Putamen (tissue), 1 donor: ENCODE measurements at regions not wholly inside any gene's neighbourhood (a gene's known extent, or its start where the extent isn't known, plus 50 kb on each side); places are given as distances from the start of the nearest gene placed in this dataset.
"Not testable (repeated sequence)": the region's sequence is repeated elsewhere in the genome, so short reads cannot be mapped to it uniquely, and the experiment has no call there.

Experiments used
- DNase-seq: peaks from one replicate; pipeline ENCODE4 v3.0.0-alpha.2; 2016; ENCODE audit warnings: low spot score

- DNase-seq, result no peak
Observed at GRCh38 chr2:167355821-167356220, 467.5 kb downstream of the XIRP2 start.

GRCh38 chr2:167353605-167354280 lies 465.5 kb downstream of the XIRP2 start:
- DNase-seq, result no peak

DNA sequence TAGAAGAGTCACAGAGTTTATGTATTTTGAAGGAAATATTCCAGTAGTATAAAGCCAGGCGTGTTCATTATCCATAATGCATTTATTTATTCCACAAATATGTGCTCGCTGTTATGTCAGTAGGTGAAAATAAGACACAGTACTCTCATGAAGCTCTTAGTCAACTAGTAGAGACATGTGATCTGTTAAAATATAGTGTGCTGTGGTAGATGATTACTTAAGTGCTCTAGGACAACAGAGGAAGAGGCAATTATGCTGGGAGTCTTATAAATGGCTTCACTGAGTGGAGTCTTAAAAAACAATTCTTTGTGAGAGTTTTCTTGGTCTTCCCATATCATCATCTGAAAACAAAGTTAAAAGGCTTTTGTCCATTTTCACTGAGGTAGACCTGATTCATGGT lies 457.3 kb downstream of the XIRP2 start:
- no peak for DNase-seq

DNA sequence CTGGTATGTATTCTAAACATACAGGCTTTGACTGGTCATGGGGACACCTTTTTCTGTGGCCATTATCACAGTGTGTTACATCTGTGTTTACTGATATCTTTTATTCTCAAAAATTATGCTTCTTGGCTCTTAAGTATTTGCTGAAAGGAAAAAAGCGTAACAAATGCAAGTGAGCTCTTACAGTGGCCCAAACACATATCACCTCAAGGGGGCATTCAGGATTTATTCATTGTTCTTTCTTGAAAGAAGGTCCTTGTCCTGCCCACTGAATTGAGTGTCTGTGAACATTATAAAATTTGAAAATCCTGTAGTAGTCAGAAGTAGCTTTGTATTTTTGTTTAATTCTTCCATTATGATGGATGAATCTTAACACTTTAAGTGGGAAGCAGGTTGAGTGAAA lies 454.5 kb downstream of the XIRP2 start:
- DNase-seq, result no peak

GRCh38 chr2:167340322-167340721 lies 452.0 kb downstream of the XIRP2 start:
- DNase-seq, result no peak

DNA sequence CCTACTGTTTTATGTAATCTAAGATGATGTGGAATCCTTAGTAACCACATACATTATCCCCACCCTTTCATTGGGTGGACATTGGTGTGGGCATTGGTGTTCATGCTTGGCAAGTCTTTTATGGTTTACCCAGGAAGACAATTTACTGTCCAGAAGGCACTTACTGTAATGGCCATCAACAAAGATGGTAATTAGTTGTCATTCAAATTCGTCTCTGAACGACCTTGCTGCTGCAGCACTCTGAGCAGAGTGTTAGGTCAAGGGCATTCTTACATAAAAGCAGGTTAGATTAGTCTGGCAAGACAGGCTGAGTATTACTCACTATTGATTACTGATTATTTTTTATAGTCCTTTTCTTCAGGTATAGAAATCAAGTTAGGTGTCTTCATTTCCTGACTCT lies 447.9 kb downstream of the XIRP2 start:
- no peak for DNase-seq

- DNase-seq, result no peak
Observed at GRCh38 chr2:167335541-167335992, 447.3 kb downstream of the XIRP2 start.

DNA sequence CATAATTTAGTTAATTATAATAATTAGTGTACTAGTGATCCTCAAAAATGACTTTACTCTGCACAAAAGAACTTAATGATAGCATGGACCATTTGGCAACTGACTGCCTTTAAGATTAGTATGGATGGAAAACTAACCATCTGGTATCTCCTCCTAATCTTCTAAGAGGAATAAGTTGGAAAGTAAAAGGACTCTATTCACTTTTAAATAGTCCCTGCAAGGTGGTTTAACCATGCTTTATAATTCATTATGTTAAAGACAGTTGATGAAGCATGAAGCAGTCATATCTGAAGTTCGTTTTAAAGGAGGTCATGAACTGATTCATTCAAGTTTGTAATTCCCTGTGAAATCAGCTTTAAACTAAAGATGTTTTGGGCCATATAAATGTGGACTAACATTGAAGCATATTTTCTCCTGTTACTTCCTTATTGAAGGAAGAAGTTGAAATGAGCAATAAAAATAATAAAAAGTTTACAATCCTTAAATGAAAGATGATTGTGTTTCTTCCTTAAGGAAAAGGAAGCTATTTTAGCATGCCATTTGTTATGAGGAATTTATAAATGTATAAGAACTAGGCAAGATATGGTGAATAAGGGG lies 446.0 kb downstream of the XIRP2 start:
- DNase-seq, result no peak

- no peak for DNase-seq
Observed at GRCh38 chr2:167333245-167333644, 445.0 kb downstream of the XIRP2 start.

GRCh38 chr2:167332358-167332757 lies 444.1 kb downstream of the XIRP2 start:
- DNase-seq, result no peak

- DNase-seq, result no peak
Observed at GRCh38 chr2:167331636-167332232, 443.5 kb downstream of the XIRP2 start.

GRCh38 chr2:167328808-167329207 lies 440.5 kb downstream of the XIRP2 start:
- DNase-seq, result not testable (repeated sequence)

GRCh38 chr2:167322795-167323194 lies 434.5 kb downstream of the XIRP2 start:
- no peak for DNase-seq

DNA sequence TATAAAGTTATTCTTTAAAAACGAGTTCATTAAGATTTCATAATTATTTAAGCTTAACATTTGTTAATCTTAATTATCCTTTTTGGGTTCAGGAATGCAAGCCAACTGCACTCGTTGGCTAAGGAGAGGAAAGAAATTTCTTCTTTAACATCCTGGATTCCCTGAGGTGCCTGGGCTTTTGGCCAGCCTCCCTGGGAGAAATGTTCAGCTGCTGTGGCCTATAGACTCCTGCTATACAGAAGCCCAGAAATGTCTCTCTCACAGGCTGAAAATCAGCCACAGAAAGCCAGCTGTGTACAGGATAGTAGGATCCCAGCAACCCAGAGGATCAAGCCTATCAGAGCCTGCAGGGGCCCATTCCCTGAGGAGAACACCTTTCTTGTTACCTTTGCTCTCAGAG lies 430.3 kb downstream of the XIRP2 start:
- DNase-seq, result no peak

GRCh38 chr2:167310442-167310841 lies 422.2 kb downstream of the XIRP2 start:
- no peak for DNase-seq
